ENCODE measurements at regions not wholly inside any gene's neighbourhood (a gene's known extent, or its start where the extent isn't known, plus 50 kb on each side); places are given as distances from the start of the nearest gene placed in this dataset.

DNA sequence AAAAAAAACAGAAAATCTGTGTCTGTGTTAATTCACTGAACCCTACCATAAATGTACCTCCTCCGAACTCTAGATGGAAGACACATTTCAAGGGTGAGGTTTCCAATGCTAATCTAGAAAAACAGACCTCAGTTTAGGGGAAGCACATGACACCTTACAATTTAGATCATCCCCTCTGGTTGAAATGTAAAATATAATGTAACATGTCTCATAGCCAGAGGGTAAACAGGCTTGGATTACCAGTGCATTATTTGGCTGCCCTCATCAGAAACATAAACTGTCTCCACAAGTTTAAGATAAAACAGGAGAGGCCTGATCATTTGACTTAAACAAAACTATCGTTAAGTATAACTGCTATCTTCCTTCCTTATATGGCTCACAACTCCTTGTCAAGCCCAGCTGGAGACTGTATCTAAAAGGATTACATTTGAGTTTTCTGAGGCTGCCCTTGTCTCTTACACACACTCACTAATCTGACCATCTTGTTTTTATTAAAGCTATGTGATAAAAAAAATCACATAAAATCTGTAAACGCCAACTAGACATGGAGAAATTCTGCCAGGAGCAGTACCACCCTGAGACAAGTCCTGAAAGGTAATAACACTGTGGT lies 105.7 kb downstream of the LURAP1L start:
- H3K36me3 ChIP-seq (ENCODE audit: insufficient read depth in 1 of 2, low read depth in 1 of 2): no peaks in the 10 kb centered on the region
- no peak for DNase-seq
- no peak overlapping the region for H3K4me3 ChIP-seq
- no peak overlapping the region for H3K27ac ChIP-seq
- WGBS, 3 donors: 51 to 55% (median 52%) methylated on average over 3 of the region's 3 CpGs
- intact Hi-C loops (cut with DNase I): loop anchor here in 1 of 2 donors (10.0 kb wide), 1 partner anchor 166 kb away; no protein-coding TSS in a partner anchor
- no peak for ATAC-seq
- H3K9me3 ChIP-seq: no peaks in the 10 kb centered on the region
- no peaks in the 10 kb centered on the region for H3K27me3 ChIP-seq (ENCODE audit: insufficient read depth in 3 of 3, low read length in 2 of 3)
- TF ChIP-seq, protein P1, sequence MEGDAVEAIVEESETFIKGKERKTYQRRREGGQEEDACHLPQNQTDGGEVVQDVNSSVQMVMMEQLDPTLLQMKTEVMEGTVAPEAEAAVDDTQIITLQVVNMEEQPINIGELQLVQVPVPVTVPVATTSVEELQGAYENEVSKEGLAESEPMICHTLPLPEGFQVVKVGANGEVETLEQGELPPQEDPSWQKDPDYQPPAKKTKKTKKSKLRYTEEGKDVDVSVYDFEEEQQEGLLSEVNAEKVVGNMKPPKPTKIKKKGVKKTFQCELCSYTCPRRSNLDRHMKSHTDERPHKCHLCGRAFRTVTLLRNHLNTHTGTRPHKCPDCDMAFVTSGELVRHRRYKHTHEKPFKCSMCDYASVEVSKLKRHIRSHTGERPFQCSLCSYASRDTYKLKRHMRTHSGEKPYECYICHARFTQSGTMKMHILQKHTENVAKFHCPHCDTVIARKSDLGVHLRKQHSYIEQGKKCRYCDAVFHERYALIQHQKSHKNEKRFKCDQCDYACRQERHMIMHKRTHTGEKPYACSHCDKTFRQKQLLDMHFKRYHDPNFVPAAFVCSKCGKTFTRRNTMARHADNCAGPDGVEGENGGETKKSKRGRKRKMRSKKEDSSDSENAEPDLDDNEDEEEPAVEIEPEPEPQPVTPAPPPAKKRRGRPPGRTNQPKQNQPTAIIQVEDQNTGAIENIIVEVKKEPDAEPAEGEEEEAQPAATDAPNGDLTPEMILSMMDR (IDR thresholded peaks at IDR 0.05): no peak
- no peaks in the 10 kb centered on the region for H3K4me1 ChIP-seq

DNA sequence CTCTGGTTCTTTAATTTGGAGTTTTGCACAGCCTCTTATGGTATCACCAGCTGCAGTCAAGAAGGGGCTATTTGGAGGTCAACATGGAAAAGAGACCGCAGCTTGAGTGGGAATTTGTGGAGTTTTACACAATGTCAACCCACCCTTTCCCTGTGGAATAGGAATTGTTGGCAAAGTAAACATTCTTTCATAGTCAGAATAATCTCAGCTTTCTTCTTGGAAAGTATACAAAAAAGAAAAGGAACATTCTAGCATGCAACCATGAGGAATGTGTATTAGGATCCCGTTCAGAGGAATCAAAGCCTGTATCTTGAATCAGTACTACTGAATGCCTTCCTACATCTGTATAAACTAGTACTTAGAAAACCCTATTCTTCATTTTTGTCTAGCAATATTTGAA lies 107.6 kb downstream of the LURAP1L start:
- DNase-seq (no peak), ATAC-seq (peak in 2 of 4 donors; percentile 30 to 56)
- 4 to 13% (median 6%) methylated on average over 2 of the region's 2 CpGs for WGBS, 3 donors
- TF ChIP-seq, protein P1 (IDR thresholded peaks at IDR 0.05): no peak
- intact Hi-C loops (cut with DNase I): loop anchor here in 1 of 2 donors (10.0 kb wide), 1 partner anchor 168 kb away; no protein-coding TSS in a partner anchor
- Histone ChIP-seq H3K27ac (peak overlapping the region; percentile 14), H3K27me3 (ENCODE audit: insufficient read depth in 3 of 3, low read length in 2 of 3) (no peaks in the 10 kb centered on the region), H3K36me3 (ENCODE audit: insufficient read depth in 1 of 2, low read depth in 1 of 2) (no peaks in the 10 kb centered on the region), H3K4me1 (no peaks in the 10 kb centered on the region), H3K9me3 (no peaks in the 10 kb centered on the region), H3K4me3 (no peak overlapping the region)

DNA sequence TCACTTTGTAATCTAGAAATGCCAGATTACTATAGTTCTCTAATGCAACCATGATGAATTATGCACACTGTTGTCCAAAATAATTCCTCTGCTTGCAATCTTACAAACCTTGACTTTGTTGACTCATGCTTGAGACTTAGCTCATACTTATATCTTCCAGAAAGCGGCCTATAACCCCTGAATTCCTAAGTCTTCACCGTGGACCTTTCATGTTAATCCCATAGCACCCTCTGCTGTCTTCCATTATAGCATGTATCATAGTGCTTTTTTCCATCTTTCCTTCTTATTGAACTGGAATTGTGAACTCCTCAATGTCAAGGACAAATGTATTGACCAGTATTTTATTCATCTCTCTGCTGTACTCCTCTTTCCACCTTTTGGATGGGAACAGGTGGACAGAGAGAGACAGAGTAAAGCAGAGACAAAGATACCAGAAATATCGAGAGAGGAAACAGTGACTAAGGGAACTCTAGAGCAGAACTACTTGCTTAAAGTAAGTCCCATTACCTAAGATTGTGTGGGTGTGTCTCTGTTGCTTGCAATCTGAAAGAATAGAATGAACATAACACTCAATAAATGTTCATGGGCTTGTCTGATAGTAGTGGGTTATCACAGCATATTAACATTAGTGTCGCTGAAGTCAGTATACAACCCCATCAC lies 110.0 kb downstream of the LURAP1L start:
- Histone ChIP-seq H3K4me1 (no peaks in the 10 kb centered on the region), H3K27me3 (ENCODE audit: insufficient read depth in 3 of 3, low read length in 2 of 3) (no peaks in the 10 kb centered on the region), H3K27ac (no peak overlapping the region), H3K36me3 (ENCODE audit: insufficient read depth in 1 of 2, low read depth in 1 of 2) (no peaks in the 10 kb centered on the region), H3K4me3 (no peak overlapping the region), H3K9me3 (no peaks in the 10 kb centered on the region)
- TF ChIP-seq, protein P1 (IDR thresholded peaks at IDR 0.05): peak; percentile 44
- intact Hi-C loops (cut with DNase I): loop anchor here in 1 of 2 donors (10.0 kb wide), 1 partner anchor 170 kb away; no protein-coding TSS in a partner anchor
- WGBS, 3 donors: 60 to 66% (median 60%) methylated on average over 4 of the region's 4 CpGs
- DNase-seq (no peak), ATAC-seq (peak in 2 of 4 donors; percentile 49)

DNA sequence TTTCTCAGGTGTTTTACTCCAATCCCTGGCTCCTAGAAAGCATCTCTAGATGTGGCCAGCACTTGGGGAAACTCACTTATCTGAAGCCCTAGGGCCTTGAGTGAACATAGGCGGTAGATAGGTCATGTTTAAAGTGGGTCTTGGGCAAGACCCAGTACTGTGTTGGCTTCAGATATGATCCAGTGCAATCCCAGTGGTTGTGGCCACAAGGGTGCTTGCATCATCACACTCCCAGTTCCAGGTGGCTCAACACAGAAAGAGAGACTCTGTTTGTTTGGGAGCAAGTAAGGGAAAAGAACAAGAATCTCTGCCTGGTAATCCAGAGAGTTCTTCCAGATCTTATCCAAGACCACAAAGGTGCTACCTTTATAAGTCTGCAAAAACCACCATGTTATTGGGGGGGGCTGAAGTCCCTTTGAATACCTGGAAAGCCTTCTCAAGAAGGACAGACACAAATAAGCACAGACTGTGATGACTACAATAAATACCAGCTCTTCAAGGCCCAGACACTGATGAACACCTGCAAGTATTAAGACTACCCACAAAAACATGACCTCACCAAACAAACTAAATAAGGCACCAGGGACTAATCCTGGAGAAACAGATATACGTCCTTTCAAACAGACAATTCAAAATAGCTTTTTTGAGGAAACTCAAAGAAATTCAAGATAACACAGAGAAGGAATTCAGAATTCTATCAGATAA lies 114.7 kb downstream of the LURAP1L start:
- ATAC-seq (no peak), DNase-seq (no peak)
- no peaks in the 10 kb centered on the region for H3K36me3 ChIP-seq (ENCODE audit: insufficient read depth in 1 of 2, low read depth in 1 of 2)
- H3K4me1 ChIP-seq: no peaks in the 10 kb centered on the region
- no peaks in the 10 kb centered on the region for H3K9me3 ChIP-seq
- H3K27me3 ChIP-seq (ENCODE audit: insufficient read depth in 3 of 3, low read length in 2 of 3): no peaks in the 10 kb centered on the region
- no peak overlapping the region for H3K27ac ChIP-seq
- intact Hi-C loops (cut with DNase I): loop anchor here in 1 of 2 donors (10.0 kb wide), 1 partner anchor 175 kb away; no protein-coding TSS in a partner anchor
- TF ChIP-seq, protein P1 (IDR thresholded peaks at IDR 0.05): no peak
- no peak overlapping the region for H3K4me3 ChIP-seq
- WGBS, 3 donors: 80 to 88% (median 82%) methylated on average over 2 of the region's 2 CpGs
